Transverse colon (tissue), 4 donors: ENCODE measurements at regions not wholly inside any gene's neighbourhood (a gene's known extent, or its start where the extent isn't known, plus 50 kb on each side); places are given as distances from the start of the nearest gene placed in this dataset.

Source experiments
- DNase-seq: peaks from one replicate; pipeline ENCODE4 v3.0.0-alpha.2; 2019
- H3K27ac ChIP-seq, 4 donors: fragments of 200-600 bp; sonication (generic); 2 replicates each; pipeline ENCODE4 v1.5.1; 2016 to 2018; ENCODE audit warnings: inconsistent platforms in 4 of 4
- H3K27me3 ChIP-seq: fragments of 200-600 bp; sonication (generic); 2 replicates; pipeline ENCODE4 v1.5.1; 2017; ENCODE audit warnings: inconsistent platforms
- H3K36me3 ChIP-seq, 4 donors: fragments of 200-600 bp; sonication (generic); 2 replicates each; pipeline ENCODE4 v1.5.1; 2017 to 2019; ENCODE audit warnings: inconsistent platforms in 4 of 4
- H3K4me1 ChIP-seq, 4 donors: fragments of 200-600 bp; sonication (generic); 2 replicates each; pipeline ENCODE4 v1.5.1; 2017 to 2020; ENCODE audit warnings: inconsistent platforms in 4 of 4
- H3K4me3 ChIP-seq, 4 donors: fragments of 200-600 bp; sonication (generic); 1 replicate in 1 of 4; 2 replicates in 3 of 4; pipeline versions ENCODE4 v1.5.1 to v1.6.1; 2017 to 2019; ENCODE audit warnings: inconsistent platforms in 4 of 4
- H3K9me3 ChIP-seq, 2 donors: fragments of 200-600 bp; sonication (generic); 2 replicates each; pipeline ENCODE4 v1.5.1; 2017 to 2019; ENCODE audit warnings: inconsistent platforms in 2 of 2
- CTCF ChIP-seq, 5 experiments: fragments of 200-600 bp in 3 of 5; fragments of 450-650 bp in 2 of 5; sonication (generic) in 3 of 5; IDR thresholded peaks; 1 replicate in 2 of 5; 2 replicates in 3 of 5; pipeline ENCODE4 v1.5.1; 2016 to 2017; ENCODE audit warnings: antibody characterized with exemption in 5 of 5, inconsistent platforms in 3 of 5, mild to moderate bottlenecking in 2 of 5, moderate library complexity in 1 of 5
- EP300 ChIP-seq: sonication (generic); formaldehyde crosslinking; IDR thresholded peaks from one replicate; pipeline ENCODE4 v1.6.1; 2017; ENCODE audit warnings: antibody characterized with exemption, low read depth
- POLR2A ChIP-seq: fragments of 450-650 bp; IDR thresholded peaks from one replicate; pipeline ENCODE4 v1.6.1; 2016; ENCODE audit warnings: antibody characterized with exemption, mild to moderate bottlenecking, moderate library complexity
- POLR2AphosphoS5 ChIP-seq, 3 donors: sonication (generic); formaldehyde crosslinking; IDR thresholded peaks; one replicate each; pipeline ENCODE4 v1.6.1; 2016; ENCODE audit warnings: antibody characterized with exemption in 3 of 3
- WGBS, 2 donors: methylation state at CpG; one replicate each; pipeline ENCODE4 v1.1.5; 2018; ENCODE audit warnings: low coverage in 1 of 2; 5-methylcytosine and 5-hydroxymethylcytosine counted together
- in situ Hi-C, 4 donors: fragments of 200-750 bp; cut with MboI; loops; one replicate each; pipeline versions ENCODE4 v1.15.0 to v1.15.1; 2017; ENCODE audit warnings: low sequenced_read_pairs in 3 of 4, low pct_ligation_motif_present in 1 of 4, low pct_unique_long_range_greater_than_20kb in 1 of 4
- intact Hi-C: fragments of 100-400 bp; cut with DNase I; formaldehyde crosslinking; loops from one replicate; pipeline ENCODE4 v1.15.1; 2023; ENCODE audit warnings: low total_unique reads

GRCh38 chr7:47191316-47191715 lies 390.6 kb downstream of the TNS3 start:
- no peak for DNase-seq
- WGBS, 2 donors, result 49 to 64% methylated on average over 2 of the region's 2 CpGs
- Histone ChIP-seq H3K36me3 (no peaks in the 10 kb centered on the region), H3K4me1 (peaks cover 0 to 37% (median 18%) of the 10 kb centered on the region in 4 donors), H3K4me3 (no peak overlapping the region), H3K27ac (peak overlapping the region; percentile 72 to 81 (median 79)), H3K27me3 (no peaks in the 10 kb centered on the region), H3K9me3 (no peaks in the 10 kb centered on the region)
- no peak for TF ChIP-seq CTCF (IDR thresholded peaks at IDR 0.05)
- no peak for TF ChIP-seq EP300
- no peak for TF ChIP-seq POLR2AphosphoS5 (IDR thresholded peaks at IDR 0.05)
- no peak for TF ChIP-seq POLR2A
- in situ Hi-C loops (loop anchor here in 2 of 4 donors (10.0 to 25.0 kb wide), 2 partner anchors 53 to 1279 kb away; partner anchors contain the start of gene IGFBP3 (in 1 of the 2)), intact Hi-C loops (no loop called here)

GRCh38 chr7:47190462-47190861 lies 391.4 kb downstream of the TNS3 start:
- Histone ChIP-seq H3K36me3 (no peaks in the 10 kb centered on the region), H3K9me3 (no peaks in the 10 kb centered on the region), H3K27ac (peak overlapping the region in 1 of 4 donors; percentile 81), H3K27me3 (no peaks in the 10 kb centered on the region), H3K4me1 (peaks cover 0 to 37% (median 18%) of the 10 kb centered on the region in 4 donors), H3K4me3 (no peak overlapping the region)
- TF ChIP-seq CTCF (IDR thresholded peaks at IDR 0.05) (no peak), POLR2A (no peak), EP300 (no peak), POLR2AphosphoS5 (IDR thresholded peaks at IDR 0.05) (no peak)
- intact Hi-C loops (no loop called here), in situ Hi-C loops (loop anchor here in 2 of 4 donors (10.0 to 25.0 kb wide), 2 partner anchors 54 to 1278 kb away; partner anchors contain the start of gene IGFBP3 (in 1 of the 2))
- no peak for DNase-seq
- WGBS, 2 donors, result 74 to 86% methylated on average over 3 to 4 of the region's 4 CpGs

- no peak overlapping the region for H3K4me3 ChIP-seq
- peaks cover 0 to 31% (median 18%) of the 10 kb centered on the region in 4 donors for H3K4me1 ChIP-seq
- H3K27ac ChIP-seq, result no peak overlapping the region
- intact Hi-C loops (no loop called here), in situ Hi-C loops (loop anchor here in 3 of 4 donors (10.0 to 25.0 kb wide), 3 partner anchors 1264 to 1276 kb away; partner anchors contain the start of gene IGFBP3 (in 2 of the 3))
- no peak for DNase-seq
- 69 to 71% methylated on average over 1 to 2 of the region's 2 CpGs for WGBS, 2 donors
- H3K36me3 ChIP-seq, result no peaks in the 10 kb centered on the region
- no peaks in the 10 kb centered on the region for H3K9me3 ChIP-seq
- H3K27me3 ChIP-seq, result no peaks in the 10 kb centered on the region
- TF ChIP-seq POLR2AphosphoS5 (IDR thresholded peaks at IDR 0.05), result no peak
- TF ChIP-seq CTCF (IDR thresholded peaks at IDR 0.05), result no peak
- no peak for TF ChIP-seq EP300
- TF ChIP-seq POLR2A, result no peak
These were observed 393.1 kb downstream of the TNS3 start for GRCh38 chr7:47188653-47189315.

- intact Hi-C loops, result no loop called here
- in situ Hi-C loops, result loop anchor here in 3 of 4 donors (10.0 to 25.0 kb wide), 3 partner anchors 1263 to 1276 kb away; partner anchors contain the start of gene IGFBP3 (in 2 of the 3)
- Histone ChIP-seq H3K4me3 (no peak overlapping the region), H3K4me1 (peaks cover 0 to 24% (median 15%) of the 10 kb centered on the region in 4 donors), H3K9me3 (no peaks in the 10 kb centered on the region), H3K27me3 (no peaks in the 10 kb centered on the region), H3K27ac (no peak overlapping the region), H3K36me3 (no peaks in the 10 kb centered on the region)
- no peak for TF ChIP-seq POLR2AphosphoS5 (IDR thresholded peaks at IDR 0.05)
- no peak for TF ChIP-seq CTCF (IDR thresholded peaks at IDR 0.05)
- no peak for TF ChIP-seq POLR2A
- TF ChIP-seq EP300, result no peak
- no peak for DNase-seq
- 70 to 78% methylated on average over 3 of the region's 3 CpGs for WGBS, 2 donors
These were observed 393.8 kb downstream of the TNS3 start for GRCh38 chr7:47188136-47188535.
